Upper lobe of left lung (tissue), 4 donors: ENCODE measurements at regions not wholly inside any gene's neighbourhood (a gene's known extent, or its start where the extent isn't known, plus 50 kb on each side); places are given as distances from the start of the nearest gene placed in this dataset.

Experiments
- CTCF ChIP-seq, 6 experiments: fragments of 450-650 bp in 4 of 6; fragments of 200-600 bp in 2 of 6; sonication (generic) in 2 of 6; IDR thresholded peaks; one replicate each; pipeline ENCODE4 v1.5.1; 2016 to 2019; ENCODE audit warnings: antibody characterized with exemption in 6 of 6
- EP300 ChIP-seq, 4 donors: sonication (generic); formaldehyde crosslinking; IDR thresholded peaks; one replicate each; pipeline ENCODE4 v1.5.1; 2017; ENCODE audit warnings: antibody characterized with exemption in 4 of 4, control low read depth in 2 of 4
- POLR2A ChIP-seq, 4 donors: fragments of 450-650 bp; IDR thresholded peaks; one replicate each; pipeline ENCODE4 v1.5.1; 2016 to 2017; ENCODE audit warnings: antibody characterized with exemption in 4 of 4, mild to moderate bottlenecking in 2 of 4
- POLR2AphosphoS5 ChIP-seq, 2 donors: sonication (generic); formaldehyde crosslinking; IDR thresholded peaks; one replicate each; pipeline ENCODE4 v1.5.1; 2017; ENCODE audit warnings: antibody characterized with exemption in 2 of 2

- no peak for TF ChIP-seq POLR2AphosphoS5 (IDR thresholded peaks at IDR 0.05)
- TF ChIP-seq CTCF (IDR thresholded peaks at IDR 0.05): no peak
- TF ChIP-seq EP300 (IDR thresholded peaks at IDR 0.05): no peak
- TF ChIP-seq POLR2A (IDR thresholded peaks at IDR 0.05): no peak
These were observed 61.9 kb upstream of the DOCK9 start for GRCh38 chr13:99039718-99040280.
